HG02870 (cell line): ENCODE measurements at regions not wholly inside any gene's neighbourhood (a gene's known extent, or its start where the extent isn't known, plus 50 kb on each side); places are given as distances from the start of the nearest gene placed in this dataset.

Source experiments
- ATAC-seq: cut with Tn5 transposase; IDR thresholded peaks from one replicate; pipeline ENCODE4 v1.9.1; 2021; ENCODE audit warnings: mild to moderate bottlenecking, moderate library complexity; ENCODE audit not compliant: unreplicated experiment

- ATAC-seq: no peak
Measured at GRCh38 chr1:106181866-106182265, 874.6 kb upstream of the PRMT6 start.

GRCh38 chr1:106185089-106185488 lies 871.4 kb upstream of the PRMT6 start:
- ATAC-seq: no peak

GRCh38 chr1:106189780-106190179 lies 866.7 kb upstream of the PRMT6 start:
- no peak for ATAC-seq

GRCh38 chr1:106194206-106194605 lies 862.3 kb upstream of the PRMT6 start:
- no peak for ATAC-seq

- no peak for ATAC-seq
Measured at GRCh38 chr1:106200711-106201110, 855.8 kb upstream of the PRMT6 start.

GRCh38 chr1:106207185-106207584 lies 849.3 kb upstream of the PRMT6 start:
- no peak for ATAC-seq

GRCh38 chr1:106217765-106218164 lies 838.7 kb upstream of the PRMT6 start:
- no peak for ATAC-seq

- ATAC-seq: no peak
Measured at GRCh38 chr1:106222403-106222802, 834.1 kb upstream of the PRMT6 start.

GRCh38 chr1:106223213-106223612 lies 833.3 kb upstream of the PRMT6 start:
- ATAC-seq: no peak

GRCh38 chr1:106224426-106224825 lies 832.0 kb upstream of the PRMT6 start:
- ATAC-seq: no peak

GRCh38 chr1:106225403-106225802 lies 831.1 kb upstream of the PRMT6 start:
- no peak for ATAC-seq

GRCh38 chr1:106226550-106226949 lies 829.9 kb upstream of the PRMT6 start:
- ATAC-seq: no peak

- no peak for ATAC-seq
Measured at GRCh38 chr1:106232128-106232527, 824.3 kb upstream of the PRMT6 start.

- no peak for ATAC-seq
Measured at GRCh38 chr1:106233511-106233910, 823.0 kb upstream of the PRMT6 start.

- peak; percentile 65 for ATAC-seq
Measured at GRCh38 chr1:106249365-106249764, 807.1 kb upstream of the PRMT6 start.

- peak; percentile 28 for ATAC-seq
Measured at GRCh38 chr1:106249810-106250209, 806.7 kb upstream of the PRMT6 start.

- ATAC-seq: no peak
Measured at GRCh38 chr1:106254748-106255147, 801.7 kb upstream of the PRMT6 start.

- no peak for ATAC-seq
Measured at GRCh38 chr1:106266786-106267185, 789.7 kb upstream of the PRMT6 start.

- no peak for ATAC-seq
Measured at GRCh38 chr1:106268070-106268469, 788.4 kb upstream of the PRMT6 start.

- ATAC-seq: no peak
Measured at GRCh38 chr1:106276871-106277270, 779.6 kb upstream of the PRMT6 start.

- no peak for ATAC-seq
Measured at GRCh38 chr1:106277786-106278185, 778.7 kb upstream of the PRMT6 start.

GRCh38 chr1:106278716-106279115 lies 777.8 kb upstream of the PRMT6 start:
- ATAC-seq: no peak

- ATAC-seq: no peak
Measured at GRCh38 chr1:106289265-106289928, 767.1 kb upstream of the PRMT6 start.
